Transverse colon (tissue), 4 donors: ENCODE measurements at regions not wholly inside any gene's neighbourhood (a gene's known extent, or its start where the extent isn't known, plus 50 kb on each side); places are given as distances from the start of the nearest gene placed in this dataset.
A peak's percentile ranks its signal among the peaks of the same experiment; 100 is the strongest.

Experiments
- DNase-seq: peaks from one replicate; pipeline ENCODE4 v3.0.0-alpha.2; 2019
- H3K27ac ChIP-seq, 4 donors: fragments of 200-600 bp; sonication (generic); 2 replicates each; pipeline ENCODE4 v1.5.1; 2016 to 2018; ENCODE audit warnings: inconsistent platforms in 4 of 4
- H3K27me3 ChIP-seq: fragments of 200-600 bp; sonication (generic); 2 replicates; pipeline ENCODE4 v1.5.1; 2017; ENCODE audit warnings: inconsistent platforms
- H3K36me3 ChIP-seq, 4 donors: fragments of 200-600 bp; sonication (generic); 2 replicates each; pipeline ENCODE4 v1.5.1; 2017 to 2019; ENCODE audit warnings: inconsistent platforms in 4 of 4
- H3K4me1 ChIP-seq, 4 donors: fragments of 200-600 bp; sonication (generic); 2 replicates each; pipeline ENCODE4 v1.5.1; 2017 to 2020; ENCODE audit warnings: inconsistent platforms in 4 of 4
- H3K4me3 ChIP-seq, 4 donors: fragments of 200-600 bp; sonication (generic); 1 replicate in 1 of 4; 2 replicates in 3 of 4; pipeline versions ENCODE4 v1.5.1 to v1.6.1; 2017 to 2019; ENCODE audit warnings: inconsistent platforms in 4 of 4
- H3K9me3 ChIP-seq, 2 donors: fragments of 200-600 bp; sonication (generic); 2 replicates each; pipeline ENCODE4 v1.5.1; 2017 to 2019; ENCODE audit warnings: inconsistent platforms in 2 of 2
- CTCF ChIP-seq, 5 experiments: fragments of 200-600 bp in 3 of 5; fragments of 450-650 bp in 2 of 5; sonication (generic) in 3 of 5; IDR thresholded peaks; 1 replicate in 2 of 5; 2 replicates in 3 of 5; pipeline ENCODE4 v1.5.1; 2016 to 2017; ENCODE audit warnings: antibody characterized with exemption in 5 of 5, inconsistent platforms in 3 of 5, mild to moderate bottlenecking in 2 of 5, moderate library complexity in 1 of 5
- EP300 ChIP-seq: sonication (generic); formaldehyde crosslinking; IDR thresholded peaks from one replicate; pipeline ENCODE4 v1.6.1; 2017; ENCODE audit warnings: antibody characterized with exemption, low read depth
- POLR2A ChIP-seq: fragments of 450-650 bp; IDR thresholded peaks from one replicate; pipeline ENCODE4 v1.6.1; 2016; ENCODE audit warnings: antibody characterized with exemption, mild to moderate bottlenecking, moderate library complexity
- POLR2AphosphoS5 ChIP-seq, 3 donors: sonication (generic); formaldehyde crosslinking; IDR thresholded peaks; one replicate each; pipeline ENCODE4 v1.6.1; 2016; ENCODE audit warnings: antibody characterized with exemption in 3 of 3
- WGBS, 2 donors: methylation state at CpG; one replicate each; pipeline ENCODE4 v1.1.5; 2018; ENCODE audit warnings: low coverage in 1 of 2; 5-methylcytosine and 5-hydroxymethylcytosine counted together
- in situ Hi-C, 4 donors: fragments of 200-750 bp; cut with MboI; loops; one replicate each; pipeline versions ENCODE4 v1.15.0 to v1.15.1; 2017; ENCODE audit warnings: low sequenced_read_pairs in 3 of 4, low pct_ligation_motif_present in 1 of 4, low pct_unique_long_range_greater_than_20kb in 1 of 4
- intact Hi-C: fragments of 100-400 bp; cut with DNase I; formaldehyde crosslinking; loops from one replicate; pipeline ENCODE4 v1.15.1; 2023; ENCODE audit warnings: low total_unique reads

- in situ Hi-C loops (no loop called here), intact Hi-C loops (no loop called here)
- H3K36me3 ChIP-seq = no peaks in the 10 kb centered on the region
- TF ChIP-seq EP300 (no peak), POLR2AphosphoS5 (IDR thresholded peaks at IDR 0.05) (peak in 1 of 3 donors; percentile 27)
- H3K4me3 ChIP-seq = no peak overlapping the region
- DNase-seq = peak; percentile 38
- WGBS, 2 donors = 65% methylated on average over 6 of the region's 6 CpGs; no CpG with 5 or more reads in 1 of the 2 donors
- H3K4me1 ChIP-seq = peaks cover 0 to 8% (median 7%) of the 10 kb centered on the region in 4 donors
- H3K27me3 ChIP-seq = no peaks in the 10 kb centered on the region
- no peaks in the 10 kb centered on the region for H3K9me3 ChIP-seq
- peak overlapping the region; percentile 17 to 41 (median 28) for H3K27ac ChIP-seq
Measured at GRCh38 chr4:152100379-152101201, 339.8 kb upstream of the GATB start.

GRCh38 chr4:152099981-152100378, 339.2 kb upstream of the GATB start:
- Histone ChIP-seq H3K9me3 (no peaks in the 10 kb centered on the region), H3K27ac (peak overlapping the region in 2 of 4 donors; percentile 17 to 20), H3K4me3 (no peak overlapping the region), H3K4me1 (peaks cover 0 to 13% (median 12%) of the 10 kb centered on the region in 4 donors), H3K27me3 (no peaks in the 10 kb centered on the region), H3K36me3 (no peaks in the 10 kb centered on the region)
- intact Hi-C loops (no loop called here), in situ Hi-C loops (no loop called here)
- TF ChIP-seq EP300 = no peak
- TF ChIP-seq POLR2AphosphoS5 (IDR thresholded peaks at IDR 0.05) = no peak
- no peak for TF ChIP-seq POLR2A
- TF ChIP-seq CTCF (IDR thresholded peaks at IDR 0.05) = no peak
- 86 to 100% methylated on average over 3 to 7 of the region's 7 CpGs for WGBS, 2 donors
- no peak for DNase-seq

GRCh38 chr4:152099555-152099954, 338.7 kb upstream of the GATB start:
- Histone ChIP-seq H3K4me1 (peaks cover 0 to 17% (median 17%) of the 10 kb centered on the region in 4 donors), H3K36me3 (no peaks in the 10 kb centered on the region), H3K9me3 (no peaks in the 10 kb centered on the region), H3K27ac (peak overlapping the region in 2 of 4 donors; percentile 17 to 20), H3K4me3 (no peak overlapping the region), H3K27me3 (no peaks in the 10 kb centered on the region)
- WGBS, 2 donors = 80% methylated on average over 2 of the region's 2 CpGs; no CpG with 5 or more reads in 1 of the 2 donors
- DNase-seq = no peak
- intact Hi-C loops = no loop called here
- TF ChIP-seq POLR2AphosphoS5 (IDR thresholded peaks at IDR 0.05) = no peak
- in situ Hi-C loops = no loop called here

- H3K27me3 ChIP-seq = no peaks in the 10 kb centered on the region
- peaks cover 0 to 21% (median 19%) of the 10 kb centered on the region in 4 donors for H3K4me1 ChIP-seq
- no peaks in the 10 kb centered on the region for H3K9me3 ChIP-seq
- no peak overlapping the region for H3K4me3 ChIP-seq
- no peaks in the 10 kb centered on the region for H3K36me3 ChIP-seq
- intact Hi-C loops (no loop called here), in situ Hi-C loops (no loop called here)
- TF ChIP-seq POLR2A (no peak), POLR2AphosphoS5 (IDR thresholded peaks at IDR 0.05) (no peak), CTCF (IDR thresholded peaks at IDR 0.05) (no peak), EP300 (no peak)
- H3K27ac ChIP-seq = peak overlapping the region in 1 of 4 donors; percentile 20
- 78 to 83% methylated on average over 4 to 6 of the region's 6 CpGs for WGBS, 2 donors
- no peak for DNase-seq
Measured at GRCh38 chr4:152099061-152099425, 338.2 kb upstream of the GATB start.

GRCh38 chr4:152098365-152099060, 337.7 kb upstream of the GATB start:
- H3K27me3 ChIP-seq = no peaks in the 10 kb centered on the region
- no peak for DNase-seq
- no peaks in the 10 kb centered on the region for H3K36me3 ChIP-seq
- H3K4me1 ChIP-seq = peaks cover 0 to 21% (median 19%) of the 10 kb centered on the region in 4 donors
- intact Hi-C loops (no loop called here), in situ Hi-C loops (no loop called here)
- no peak overlapping the region for H3K4me3 ChIP-seq
- H3K9me3 ChIP-seq = no peaks in the 10 kb centered on the region
- no peak overlapping the region for H3K27ac ChIP-seq
- WGBS, 2 donors = 90 to 97% methylated on average over 2 to 8 of the region's 8 CpGs
- no peak for TF ChIP-seq POLR2A
- no peak for TF ChIP-seq CTCF (IDR thresholded peaks at IDR 0.05)
- TF ChIP-seq EP300 = no peak
- TF ChIP-seq POLR2AphosphoS5 (IDR thresholded peaks at IDR 0.05) = no peak
